ENCODE measurements at regions not wholly inside any gene's neighbourhood (a gene's known extent, or its start where the extent isn't known, plus 50 kb on each side); places are given as distances from the start of the nearest gene placed in this dataset.
"Not testable (repeated sequence)": the region's sequence is repeated elsewhere in the genome, so short reads cannot be mapped to it uniquely, and the experiment has no call there.

- Histone ChIP-seq H3K27me3 (no peaks in the 10 kb centered on the region), H3K4me3 (no peak overlapping the region), H3K27ac (no peak overlapping the region), H3K9me3 (no peaks in the 10 kb centered on the region), H3K36me3 (no peaks in the 10 kb centered on the region), H3K4me1 (ENCODE audit: insufficient read depth) (peaks cover 4% of the 10 kb centered on the region)
- no peak for TF ChIP-seq CTCF (IDR thresholded peaks at IDR 0.05)
- TF ChIP-seq POLR2A (IDR thresholded peaks at IDR 0.05): no peak
- TF ChIP-seq EP300 (IDR thresholded peaks at IDR 0.05): no peak
- 83 to 87% (median 84%) methylated on average over 5 of the region's 5 CpGs for whole genome bisulfite sequencing, 3 donors
- no peak for DNase-seq
- intact Hi-C loops (cut with DNase I): no loop called here
These were observed 52.1 kb downstream of the ARHGEF18 start for GRCh38 chr19:7400815-7401214.

- no peak for TF ChIP-seq EP300 (IDR thresholded peaks at IDR 0.05)
- TF ChIP-seq POLR2A (IDR thresholded peaks at IDR 0.05): no peak
- no peak for TF ChIP-seq CTCF (IDR thresholded peaks at IDR 0.05)
- intact Hi-C loops (cut with DNase I): no loop called here
- no peaks in the 10 kb centered on the region for H3K9me3 ChIP-seq
- DNase-seq: no peak
- 95 to 100% (median 99%) methylated on average over 3 of the region's 3 CpGs for WGBS, 3 donors
- H3K27ac ChIP-seq: no peak overlapping the region
- peaks cover 4% of the 10 kb centered on the region for H3K4me1 ChIP-seq (ENCODE audit: insufficient read depth)
- no peaks in the 10 kb centered on the region for H3K36me3 ChIP-seq
- H3K4me3 ChIP-seq: no peak overlapping the region
- no peaks in the 10 kb centered on the region for H3K27me3 ChIP-seq
These were observed 53.0 kb downstream of the ARHGEF18 start for GRCh38 chr19:7401694-7402093.

- DNase-seq; H3K4me3 ChIP-seq; intact Hi-C loops (cut with DNase I); H3K9me3 ChIP-seq; H3K4me1 ChIP-seq (ENCODE audit: insufficient read depth); H3K27me3 ChIP-seq; H3K36me3 ChIP-seq; H3K27ac ChIP-seq: not testable (repeated sequence)
- WGBS, 3 donors: 94 to 97% (median 96%) methylated on average over 5 of the region's 5 CpGs
These were observed 56.7 kb downstream of the ARHGEF18 start for GRCh38 chr19:7405482-7405881.

GRCh38 chr19:7408251-7408650 lies 59.5 kb downstream of the ARHGEF18 start:
- no peaks in the 10 kb centered on the region for H3K27me3 ChIP-seq
- intact Hi-C loops (cut with DNase I): no loop called here
- H3K27ac ChIP-seq: no peak overlapping the region
- H3K36me3 ChIP-seq: no peaks in the 10 kb centered on the region
- no peak for DNase-seq
- TF ChIP-seq EP300 (IDR thresholded peaks at IDR 0.05): no peak
- 79 to 89% (median 84%) methylated on average over 5 of the region's 5 CpGs for WGBS, 3 donors
- H3K4me1 ChIP-seq (ENCODE audit: insufficient read depth): no peaks in the 10 kb centered on the region
- no peaks in the 10 kb centered on the region for H3K9me3 ChIP-seq
- H3K4me3 ChIP-seq: no peak overlapping the region

DNA sequence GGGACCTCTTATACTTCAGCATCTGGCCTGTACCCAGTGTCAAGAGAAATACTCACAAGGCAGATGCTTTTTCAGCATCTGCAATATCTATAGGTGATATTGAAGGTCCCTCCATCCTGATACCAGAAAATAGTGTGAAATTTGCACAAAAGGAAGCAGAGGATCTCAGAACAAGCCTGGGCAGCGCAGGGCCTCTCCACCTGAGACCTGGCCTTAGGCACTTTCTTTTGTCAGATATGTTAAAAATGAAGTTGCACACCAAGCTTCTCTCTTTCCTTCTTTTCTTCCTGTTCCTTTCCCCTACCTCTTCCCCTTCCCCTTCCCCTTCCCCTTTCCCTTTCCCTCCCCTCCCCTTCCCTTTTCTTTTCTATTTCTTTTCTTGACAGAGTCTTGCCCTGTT lies 62.2 kb downstream of the ARHGEF18 start:
- no peaks in the 10 kb centered on the region for H3K27me3 ChIP-seq
- no peak overlapping the region for H3K27ac ChIP-seq
- TF ChIP-seq POLR2A (IDR thresholded peaks at IDR 0.05) (no peak), CTCF (IDR thresholded peaks at IDR 0.05) (no peak), EP300 (IDR thresholded peaks at IDR 0.05) (no peak)
- WGBS, 3 donors: 86 to 98% (median 97%) methylated on average over 1 of the region's 1 CpG
- no peaks in the 10 kb centered on the region for H3K36me3 ChIP-seq
- H3K9me3 ChIP-seq: no peaks in the 10 kb centered on the region
- peaks cover 5% of the 10 kb centered on the region for H3K4me1 ChIP-seq (ENCODE audit: insufficient read depth)
- intact Hi-C loops (cut with DNase I): no loop called here
- H3K4me3 ChIP-seq: no peak overlapping the region
- no peak for DNase-seq

DNA sequence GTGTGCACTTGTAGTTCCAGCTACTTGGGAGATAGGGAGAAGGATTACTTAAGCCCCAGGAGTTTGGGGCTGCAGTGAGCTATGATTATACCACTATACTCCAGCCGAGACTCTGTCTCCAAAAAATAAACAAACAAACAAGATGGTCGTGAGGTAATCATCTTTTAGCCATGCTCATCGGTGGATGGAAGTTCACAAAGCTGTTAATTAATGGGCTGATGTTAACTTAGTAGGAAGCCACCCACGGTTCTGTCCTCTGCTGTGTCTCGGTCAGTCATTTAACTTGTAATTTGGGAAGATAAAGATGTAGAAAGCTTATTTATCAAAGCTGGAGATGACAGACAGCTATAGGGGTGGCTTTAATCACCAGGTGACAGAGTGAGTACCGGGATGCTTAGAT lies 64.9 kb downstream of the ARHGEF18 start:
- no peak overlapping the region for H3K4me3 ChIP-seq
- H3K36me3 ChIP-seq: no peaks in the 10 kb centered on the region
- no peaks in the 10 kb centered on the region for H3K9me3 ChIP-seq
- WGBS, 3 donors: 61 to 82% (median 78%) methylated on average over 6 of the region's 6 CpGs
- no peak overlapping the region for H3K27ac ChIP-seq
- DNase-seq: no peak
- intact Hi-C loops (cut with DNase I): no loop called here
- H3K27me3 ChIP-seq: no peaks in the 10 kb centered on the region
- TF ChIP-seq EP300 (IDR thresholded peaks at IDR 0.05): no peak
- H3K4me1 ChIP-seq (ENCODE audit: insufficient read depth): peaks cover 5% of the 10 kb centered on the region

Measured in ovary (tissue), 7 donors.